ENCODE measurements at regions not wholly inside any gene's neighbourhood (a gene's known extent, or its start where the extent isn't known, plus 50 kb on each side); places are given as distances from the start of the nearest gene placed in this dataset.

- DNase-seq, result no peak
Measured at GRCh38 chr13:40153516-40153915, 498.1 kb downstream of the COG6 start.

DNA sequence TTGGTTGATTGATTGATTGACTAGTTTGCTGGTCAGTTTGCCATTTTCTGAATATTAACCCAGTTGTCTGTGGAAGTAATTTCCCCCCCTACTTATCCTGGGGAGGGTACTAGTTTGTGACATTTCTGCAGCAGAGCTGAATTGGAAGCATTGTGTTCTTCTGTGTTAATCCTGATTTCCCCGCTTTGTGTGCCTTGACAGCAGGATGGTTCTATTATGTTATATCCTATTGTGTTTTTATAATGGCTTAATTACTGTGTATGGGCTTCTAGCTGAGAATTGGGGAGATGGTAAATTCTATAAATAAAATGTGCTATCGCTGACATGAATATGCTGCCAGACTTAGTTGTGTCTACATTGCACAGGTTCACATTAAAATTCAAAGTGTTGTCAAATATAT, 499.7 kb downstream of the COG6 start:
- no peak for DNase-seq

- DNase-seq, result no peak
Measured at GRCh38 chr13:40158218-40158617, 502.8 kb downstream of the COG6 start.

DNA sequence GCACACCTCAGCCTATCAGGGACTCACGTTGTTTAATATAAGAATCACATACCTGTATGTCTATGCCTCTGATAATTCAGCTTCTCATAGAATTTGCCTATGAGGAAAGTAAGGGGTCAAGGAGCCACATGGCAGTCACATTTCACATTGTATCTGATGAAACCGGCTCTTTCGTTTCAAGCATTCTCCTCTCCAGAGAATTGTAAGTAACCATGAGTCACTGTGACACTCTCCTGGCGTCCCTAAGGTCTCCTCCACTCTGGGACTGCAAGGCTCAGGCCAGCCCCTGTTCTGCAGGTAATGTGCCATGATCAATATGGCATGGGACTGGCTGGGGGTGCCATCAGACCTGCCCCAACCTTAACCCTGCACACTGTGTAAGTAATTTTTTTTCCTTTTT, 503.3 kb downstream of the COG6 start:
- no peak for DNase-seq

DNA sequence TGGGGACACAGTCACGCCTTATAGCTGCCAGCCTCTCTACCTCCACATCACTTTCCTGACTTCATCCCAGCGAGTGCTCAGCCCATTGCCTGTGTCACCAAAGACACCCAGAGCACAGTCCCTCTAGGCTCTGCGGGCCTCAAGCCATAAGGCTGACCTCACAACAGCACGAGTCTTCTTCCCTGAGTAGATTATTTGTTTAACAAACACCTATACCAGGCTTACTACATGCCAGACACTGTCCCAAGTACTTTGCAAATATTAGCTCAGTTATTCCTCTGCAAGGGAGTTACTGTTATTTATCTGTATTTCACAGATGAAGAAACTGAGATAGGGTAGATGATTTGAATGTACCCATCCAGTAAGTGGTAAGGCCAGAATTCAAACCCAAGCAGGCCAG, 504.3 kb downstream of the COG6 start:
- no peak for DNase-seq

DNA sequence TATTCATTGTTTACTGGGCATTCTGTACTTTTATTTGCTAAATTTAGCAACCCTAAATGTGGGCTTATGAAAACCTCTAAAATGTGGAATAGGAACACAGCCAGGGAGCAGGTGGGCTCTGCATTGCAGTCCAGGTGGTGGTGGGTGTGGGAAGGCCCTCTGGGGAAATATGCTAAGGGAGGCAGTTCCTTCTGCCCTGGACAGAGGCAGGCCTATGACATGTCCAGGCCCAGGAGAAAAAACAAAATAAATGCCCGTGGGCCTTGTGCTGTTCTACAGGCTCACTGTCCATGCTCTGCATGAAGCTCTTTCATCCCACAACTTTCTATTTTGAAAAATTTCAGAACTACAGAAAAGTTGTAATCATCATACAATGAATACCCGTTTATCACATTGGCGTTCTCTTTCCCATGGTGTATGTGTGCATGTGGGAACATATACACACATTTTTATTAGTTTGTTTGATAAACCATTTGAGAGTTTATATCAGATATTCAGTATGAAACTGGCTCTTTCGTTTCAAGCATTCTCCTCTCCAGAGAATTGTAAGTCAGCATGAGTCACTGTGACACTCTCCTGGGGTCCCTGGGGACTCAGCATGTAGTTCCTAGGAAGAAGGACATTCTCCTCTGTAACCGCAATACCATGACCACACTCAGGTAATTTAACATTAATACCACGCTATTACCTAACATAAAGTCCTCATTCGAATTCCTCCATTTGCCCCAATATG, 505.3 kb downstream of the COG6 start:
- DNase-seq, result no peak

GRCh38 chr13:40161351-40161810, 505.1 kb downstream of the FOXO1 start:
- DNase-seq, result no peak

DNA sequence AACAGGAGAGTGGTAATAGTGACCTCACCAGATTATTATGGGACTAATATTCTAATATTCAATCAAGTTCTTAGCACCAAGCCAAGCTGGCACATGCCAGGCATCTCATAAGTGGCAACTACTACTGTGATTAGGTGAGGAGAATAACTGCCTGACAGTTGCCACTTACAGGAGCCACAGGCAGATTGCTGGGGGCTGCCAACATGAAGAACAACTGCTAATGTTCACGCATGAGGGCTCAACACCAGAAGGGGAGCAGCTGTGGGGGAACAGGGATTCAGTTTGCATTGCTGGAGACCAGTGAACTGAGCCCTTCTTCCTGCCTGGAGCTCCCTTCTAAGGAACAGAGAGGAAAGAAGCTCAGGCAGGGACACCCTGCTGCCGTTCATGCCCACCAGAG, 504.5 kb downstream of the FOXO1 start:
- DNase-seq, result no peak

- DNase-seq, result no peak
Measured at GRCh38 chr13:40163066-40164000, 503.1 kb downstream of the FOXO1 start.

DNA sequence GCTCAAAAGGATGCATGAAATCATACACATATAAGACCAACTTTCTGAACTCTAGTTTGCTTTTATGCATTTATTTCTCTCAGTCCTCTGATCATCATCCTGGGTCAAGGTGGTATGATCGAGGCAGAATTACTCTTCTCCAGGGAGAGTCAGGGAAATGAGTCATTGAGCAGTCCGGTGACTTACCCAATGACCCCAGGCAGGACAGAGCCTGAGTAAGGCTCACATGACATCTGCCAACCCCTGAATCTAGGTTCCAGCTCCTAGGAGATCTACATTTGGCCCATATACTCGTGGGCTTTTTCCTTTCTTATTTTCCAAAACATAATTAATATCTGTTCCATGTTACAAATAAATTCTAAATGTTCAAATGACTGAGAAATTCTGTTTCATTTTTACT, 502.3 kb downstream of the FOXO1 start:
- DNase-seq, result no peak

DNA sequence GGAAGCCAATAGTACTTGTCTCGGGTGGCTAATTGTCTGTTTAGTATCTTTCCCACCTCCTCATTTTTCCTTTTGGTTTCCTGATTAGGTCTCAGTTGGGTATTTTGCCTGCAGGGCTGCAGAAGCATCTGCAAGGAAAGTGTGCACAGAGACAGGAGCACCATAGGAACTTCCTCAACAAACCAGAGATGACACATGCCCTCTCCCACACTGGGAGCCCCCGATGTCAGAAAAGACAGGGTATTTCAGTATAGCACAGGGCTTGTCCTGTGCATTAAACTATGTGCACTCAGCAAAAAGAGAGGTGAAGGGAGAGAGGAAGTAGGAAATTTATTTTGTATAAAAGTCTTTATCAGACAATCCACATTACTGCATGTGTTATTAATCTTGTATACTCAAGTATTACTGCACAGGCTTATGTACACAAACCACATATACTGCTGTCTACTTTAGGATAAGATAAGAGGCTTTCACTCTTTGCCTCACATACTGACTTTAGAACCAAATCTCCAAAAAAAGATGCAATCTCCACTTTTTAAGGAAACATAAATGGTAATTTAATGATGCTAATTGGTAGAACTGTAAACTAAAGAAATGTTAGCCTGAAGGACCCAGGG, 501.0 kb downstream of the FOXO1 start:
- DNase-seq, result no peak

- no peak for DNase-seq
Measured at GRCh38 chr13:40167327-40167726, 499.1 kb downstream of the FOXO1 start.

DNA sequence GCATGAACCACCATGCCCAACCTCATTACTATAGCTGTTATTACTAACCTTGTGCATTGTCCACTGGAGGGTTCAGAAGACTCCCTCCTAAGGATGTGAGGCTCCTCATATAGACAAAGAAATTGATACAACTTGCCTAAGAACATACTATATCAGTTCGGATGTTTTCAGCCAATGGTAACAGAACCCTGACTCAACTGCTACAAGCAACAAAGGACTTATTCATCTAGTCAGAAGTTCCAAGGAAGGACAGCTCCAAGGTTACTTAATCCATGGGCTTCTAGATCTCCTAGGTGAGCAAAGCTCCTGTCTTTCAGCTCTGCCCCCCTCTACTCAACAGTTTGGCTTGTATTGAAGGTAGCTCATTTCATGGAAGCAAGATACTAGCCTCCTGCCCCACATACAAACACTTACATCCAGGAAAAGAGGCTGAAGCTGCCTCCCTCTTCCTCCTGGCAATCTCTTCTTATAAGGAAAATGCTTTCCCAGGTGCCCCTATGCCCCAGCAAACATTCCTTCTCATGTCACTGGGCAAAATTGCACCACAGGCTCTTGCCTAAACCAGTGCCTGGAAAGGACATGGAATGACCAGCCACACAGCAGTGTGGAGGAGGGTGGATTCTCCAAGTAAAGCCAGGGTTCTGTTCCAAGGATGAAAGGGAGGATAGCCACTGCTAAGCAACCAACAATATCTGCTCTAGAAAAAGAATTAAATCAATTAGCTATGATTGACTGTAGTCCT, 497.8 kb downstream of the FOXO1 start:
- no peak for DNase-seq

- no peak for DNase-seq
Measured at GRCh38 chr13:40169476-40169875, 497.0 kb downstream of the FOXO1 start.

- no peak for DNase-seq
Measured at GRCh38 chr13:40170091-40170490, 496.4 kb downstream of the FOXO1 start.

GRCh38 chr13:40170982-40171381, 495.5 kb downstream of the FOXO1 start:
- no peak for DNase-seq

- no peak for DNase-seq
Measured at GRCh38 chr13:40171566-40171965, 494.9 kb downstream of the FOXO1 start.

DNA sequence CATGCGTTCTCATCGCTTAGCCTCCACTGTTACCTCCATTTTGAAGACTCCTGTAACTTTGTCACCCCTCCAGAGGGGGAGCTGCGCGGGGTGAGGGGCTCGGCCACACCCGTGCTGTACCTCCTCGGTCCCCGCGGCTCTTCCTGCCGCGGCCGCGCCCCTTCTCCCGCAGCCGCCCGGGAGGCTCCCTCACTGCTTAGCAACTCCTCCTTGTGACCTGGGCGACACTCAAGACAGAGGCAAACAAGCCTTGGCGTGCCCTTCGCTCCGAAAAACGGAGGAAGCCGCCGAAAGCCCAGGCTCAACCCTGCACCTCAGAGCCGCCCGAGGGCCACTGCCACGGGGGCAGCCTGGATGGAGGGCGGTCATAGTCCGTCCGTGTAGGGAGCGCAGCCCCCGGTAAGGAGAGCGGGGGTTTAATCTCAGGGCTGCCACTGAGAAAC, 494.3 kb downstream of the FOXO1 start:
- no peak for DNase-seq

GRCh38 chr13:40172878-40173277, 493.6 kb downstream of the FOXO1 start:
- no peak for DNase-seq

DNA sequence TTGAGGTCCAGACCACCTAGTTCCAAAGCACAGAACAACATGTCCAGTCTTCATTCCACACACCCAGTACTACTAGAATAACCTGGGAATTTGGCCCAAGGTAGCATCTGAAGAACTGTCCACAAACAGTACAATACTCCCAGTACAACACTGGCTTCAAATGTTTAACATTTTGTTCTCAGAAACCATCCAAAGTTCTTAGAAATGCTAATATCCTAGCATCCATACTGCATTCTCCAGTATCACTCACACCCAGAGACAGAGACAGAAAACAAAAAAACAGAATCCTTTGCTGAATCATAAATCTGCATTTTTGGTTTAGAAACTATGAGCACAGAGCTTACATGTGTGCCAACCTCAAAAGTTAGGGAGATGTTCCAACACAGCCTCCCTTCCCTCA, 490.8 kb downstream of the FOXO1 start:
- no peak for DNase-seq

DNA sequence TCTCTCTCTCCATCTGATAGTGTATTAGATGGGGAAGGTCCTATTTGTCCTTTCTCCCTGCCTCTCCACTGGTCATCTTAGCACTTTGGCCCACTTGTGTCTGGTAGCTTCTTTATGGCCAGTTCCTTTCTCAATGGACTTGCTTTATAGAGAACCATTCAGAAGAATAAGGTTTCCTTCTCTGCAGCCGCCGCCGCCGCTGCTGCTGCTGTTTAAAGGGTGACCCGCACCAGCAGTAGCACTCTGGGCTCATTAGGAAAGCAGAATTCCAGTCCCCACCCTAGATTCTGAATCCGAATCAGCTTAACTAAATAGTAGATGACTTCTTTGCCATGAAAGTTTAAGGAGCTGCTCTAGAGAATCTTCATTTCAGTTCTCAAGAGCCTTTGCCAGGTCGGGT, 490.2 kb downstream of the FOXO1 start:
- no peak for DNase-seq

DNA sequence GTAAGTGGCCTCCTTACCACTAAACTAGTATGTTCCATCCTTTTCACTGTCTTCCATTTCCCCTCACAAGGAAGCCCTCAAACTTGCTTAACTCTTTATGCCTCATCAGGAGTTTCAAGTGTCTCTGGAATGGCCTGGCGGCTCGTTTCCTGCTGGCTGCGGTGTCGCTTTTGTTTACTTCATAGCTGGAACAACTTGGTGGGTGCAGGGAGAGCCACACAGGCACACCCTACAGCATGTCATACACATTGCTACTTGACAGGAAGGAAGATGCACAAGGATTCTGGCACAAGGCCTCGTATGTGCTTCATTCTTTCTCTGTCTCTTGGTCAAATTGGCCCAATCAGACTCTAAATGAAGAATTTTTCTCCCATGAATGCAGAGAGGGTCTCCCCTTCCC, 488.3 kb downstream of the FOXO1 start:
- DNase-seq, result no peak
